Activated naive CD8-positive, alpha-beta T cell treated with anti-CD3 and anti-CD28 coated beads for 36 hours (primary cell): ENCODE measurements at regions not wholly inside any gene's neighbourhood (a gene's known extent, or its start where the extent isn't known, plus 50 kb on each side); places are given as distances from the start of the nearest gene placed in this dataset.

Source experiments
- DNase-seq: peaks from one replicate; pipeline ENCODE4 v3.0.0; 2021
- H3K27ac Mint-ChIP-seq: one replicate; pipeline ENCODE4 v1.8.0; 2022; ENCODE audit warnings: mild to moderate bottlenecking, moderate library complexity, mixed read lengths
- H3K27me3 Mint-ChIP-seq: one replicate; pipeline ENCODE4 v1.8.0; 2022; ENCODE audit warnings: mild to moderate bottlenecking, mixed read lengths
- H3K36me3 Mint-ChIP-seq: one replicate; pipeline ENCODE4 v1.8.0; 2021; ENCODE audit warnings: mild to moderate bottlenecking, mixed read lengths
- H3K4me1 Mint-ChIP-seq: one replicate; pipeline ENCODE4 v1.8.0; 2021; ENCODE audit warnings: mixed read lengths
- H3K4me3 Mint-ChIP-seq: one replicate; pipeline ENCODE4 v1.8.0; 2022; ENCODE audit warnings: mild to moderate bottlenecking, moderate library complexity, mixed read lengths
- H3K9me3 Mint-ChIP-seq: one replicate; pipeline ENCODE4 v1.8.0; 2022; ENCODE audit warnings: mixed read lengths

- Mint-ChIP-seq H3K9me3 (no peaks in the 10 kb centered on the region), H3K27ac (no peak overlapping the region), H3K4me3 (no peak overlapping the region), H3K27me3 (no peaks in the 10 kb centered on the region), H3K4me1 (no peaks in the 10 kb centered on the region), H3K36me3 (no peaks in the 10 kb centered on the region)
- DNase-seq, result no peak
These were observed 398.9 kb downstream of the FBXO15 start for GRCh38 chr18:73748731-73749130.

DNA sequence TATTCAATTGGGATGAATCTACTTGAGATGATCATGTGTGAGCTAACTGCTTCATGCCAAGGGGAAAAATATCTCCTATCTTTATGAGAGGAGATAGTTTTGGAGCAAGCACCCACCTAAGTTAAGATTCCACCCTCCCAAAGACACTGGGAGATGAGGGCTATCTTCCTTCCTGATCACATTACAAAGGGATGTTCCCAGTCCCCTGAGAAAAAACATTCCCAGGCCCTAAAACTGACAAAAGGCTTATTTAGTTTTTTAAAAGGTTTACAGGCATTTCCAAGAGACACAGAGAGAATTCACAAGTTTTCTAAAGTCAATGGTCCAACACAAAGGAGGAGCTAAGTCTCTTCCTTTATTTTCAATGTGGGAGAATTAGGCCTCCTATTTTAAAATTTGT lies 401.5 kb downstream of the FBXO15 start:
- H3K4me3 Mint-ChIP-seq, result no peak overlapping the region
- no peaks in the 10 kb centered on the region for H3K9me3 Mint-ChIP-seq
- no peaks in the 10 kb centered on the region for H3K36me3 Mint-ChIP-seq
- no peak for DNase-seq
- no peaks in the 10 kb centered on the region for H3K4me1 Mint-ChIP-seq
- no peaks in the 10 kb centered on the region for H3K27me3 Mint-ChIP-seq
- H3K27ac Mint-ChIP-seq, result no peak overlapping the region

- no peak overlapping the region for H3K4me3 Mint-ChIP-seq
- no peaks in the 10 kb centered on the region for H3K9me3 Mint-ChIP-seq
These were observed 404.7 kb downstream of the FBXO15 start for GRCh38 chr18:73742957-73743356.

GRCh38 chr18:73741946-73742345 lies 405.7 kb downstream of the FBXO15 start:
- no peaks in the 10 kb centered on the region for H3K27me3 Mint-ChIP-seq
- DNase-seq, result no peak
- no peaks in the 10 kb centered on the region for H3K9me3 Mint-ChIP-seq
- H3K4me1 Mint-ChIP-seq, result no peaks in the 10 kb centered on the region
- H3K27ac Mint-ChIP-seq, result no peak overlapping the region
- no peaks in the 10 kb centered on the region for H3K36me3 Mint-ChIP-seq
- H3K4me3 Mint-ChIP-seq, result no peak overlapping the region

More at GRCh38 chr18:73742957-73743356, 404.7 kb downstream of the FBXO15 start:
- Mint-ChIP-seq H3K27me3 (no peaks in the 10 kb centered on the region), H3K36me3 (no peaks in the 10 kb centered on the region), H3K4me1 (no peaks in the 10 kb centered on the region), H3K27ac (no peak overlapping the region)
- no peak for DNase-seq

GRCh38 chr18:73739098-73739497 lies 408.5 kb downstream of the FBXO15 start:
- no peak for DNase-seq
- H3K4me3 Mint-ChIP-seq, result no peak overlapping the region
- H3K27me3 Mint-ChIP-seq, result no peaks in the 10 kb centered on the region
- no peaks in the 10 kb centered on the region for H3K36me3 Mint-ChIP-seq
- no peaks in the 10 kb centered on the region for H3K9me3 Mint-ChIP-seq
- no peak overlapping the region for H3K27ac Mint-ChIP-seq
- no peaks in the 10 kb centered on the region for H3K4me1 Mint-ChIP-seq

GRCh38 chr18:73737990-73738389 lies 409.6 kb downstream of the FBXO15 start:
- Mint-ChIP-seq H3K4me3 (no peak overlapping the region), H3K27ac (no peak overlapping the region), H3K4me1 (no peaks in the 10 kb centered on the region), H3K36me3 (no peaks in the 10 kb centered on the region), H3K27me3 (no peaks in the 10 kb centered on the region), H3K9me3 (no peaks in the 10 kb centered on the region)
- DNase-seq, result no peak

DNA sequence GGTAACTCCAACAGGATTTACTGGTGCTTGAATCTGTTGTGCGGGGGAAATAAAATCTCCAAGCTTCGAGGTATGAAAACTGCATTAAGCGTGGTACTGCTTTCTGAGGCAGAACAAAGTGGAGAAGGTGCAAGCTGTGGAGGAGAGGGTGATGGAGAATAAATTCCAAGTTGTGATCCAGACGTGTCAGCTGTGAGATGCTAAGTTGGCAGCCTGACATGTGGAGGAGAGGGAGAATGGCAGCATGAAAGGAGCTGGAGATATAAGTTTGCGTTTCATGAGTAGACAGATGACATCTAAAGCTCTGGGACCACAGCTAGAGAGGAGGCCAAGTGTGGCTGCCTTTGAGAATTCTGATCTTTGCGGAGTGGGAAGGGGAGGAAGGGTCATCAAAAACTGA lies 411.8 kb downstream of the FBXO15 start:
- H3K4me1 Mint-ChIP-seq, result no peaks in the 10 kb centered on the region
- H3K4me3 Mint-ChIP-seq, result no peak overlapping the region
- no peak overlapping the region for H3K27ac Mint-ChIP-seq
- H3K36me3 Mint-ChIP-seq, result no peaks in the 10 kb centered on the region
- H3K27me3 Mint-ChIP-seq, result no peaks in the 10 kb centered on the region
- H3K9me3 Mint-ChIP-seq, result no peaks in the 10 kb centered on the region
- DNase-seq, result no peak

GRCh38 chr18:73733806-73734314 lies 413.8 kb downstream of the FBXO15 start:
- H3K27me3 Mint-ChIP-seq, result peaks cover 6% of the 10 kb centered on the region
- H3K36me3 Mint-ChIP-seq, result peaks cover 2% of the 10 kb centered on the region

GRCh38 chr18:73733376-73733775 lies 414.3 kb downstream of the FBXO15 start:
- Mint-ChIP-seq H3K36me3 (peaks cover 2% of the 10 kb centered on the region), H3K27me3 (peaks cover 6% of the 10 kb centered on the region), H3K9me3 (peaks cover 4% of the 10 kb centered on the region)

More at GRCh38 chr18:73733806-73734314, 413.8 kb downstream of the FBXO15 start:
- H3K27ac Mint-ChIP-seq, result no peak overlapping the region
- no peak overlapping the region for H3K4me3 Mint-ChIP-seq
- peaks cover 4% of the 10 kb centered on the region for H3K9me3 Mint-ChIP-seq
- no peak for DNase-seq
- no peaks in the 10 kb centered on the region for H3K4me1 Mint-ChIP-seq

DNA sequence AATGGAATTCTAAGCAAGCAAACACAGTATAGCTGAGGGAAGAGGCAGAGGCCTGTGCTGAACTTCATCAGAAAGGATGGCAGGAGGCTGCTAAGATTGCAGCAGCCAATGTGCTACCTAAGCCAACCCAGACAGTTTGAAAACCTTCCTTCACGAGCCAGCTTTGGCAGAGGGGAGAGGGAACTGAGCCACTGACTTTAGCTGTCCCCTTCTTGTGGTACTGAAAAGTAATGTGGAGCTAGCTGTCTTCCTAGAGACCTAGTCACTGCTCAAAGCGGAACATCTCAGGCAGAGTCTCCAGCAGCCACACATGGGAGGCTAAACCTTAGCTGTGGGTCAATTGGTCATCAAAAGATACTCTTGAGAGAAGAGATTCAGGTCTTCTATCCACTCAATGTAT lies 419.0 kb downstream of the FBXO15 start:
- H3K27ac Mint-ChIP-seq, result no peak overlapping the region
- H3K9me3 Mint-ChIP-seq, result peaks cover 4% of the 10 kb centered on the region
- H3K27me3 Mint-ChIP-seq, result peaks cover 6% of the 10 kb centered on the region
- DNase-seq, result no peak
- no peaks in the 10 kb centered on the region for H3K4me1 Mint-ChIP-seq
- peaks cover 2% of the 10 kb centered on the region for H3K36me3 Mint-ChIP-seq
- no peak overlapping the region for H3K4me3 Mint-ChIP-seq

More at GRCh38 chr18:73733376-73733775, 414.3 kb downstream of the FBXO15 start:
- DNase-seq, result no peak
- H3K27ac Mint-ChIP-seq, result no peak overlapping the region
- no peaks in the 10 kb centered on the region for H3K4me1 Mint-ChIP-seq
- no peak overlapping the region for H3K4me3 Mint-ChIP-seq

GRCh38 chr18:73724958-73725357 lies 422.7 kb downstream of the FBXO15 start:
- DNase-seq, result no peak
- no peaks in the 10 kb centered on the region for H3K9me3 Mint-ChIP-seq
- no peaks in the 10 kb centered on the region for H3K4me1 Mint-ChIP-seq
- H3K27me3 Mint-ChIP-seq, result peaks cover 2% of the 10 kb centered on the region
- H3K4me3 Mint-ChIP-seq, result no peak overlapping the region
- peaks cover under 1% of the 10 kb centered on the region for H3K36me3 Mint-ChIP-seq
- no peak overlapping the region for H3K27ac Mint-ChIP-seq

GRCh38 chr18:73719611-73720010 lies 428.0 kb downstream of the FBXO15 start:
- no peaks in the 10 kb centered on the region for H3K4me1 Mint-ChIP-seq
- no peaks in the 10 kb centered on the region for H3K9me3 Mint-ChIP-seq
- no peak overlapping the region for H3K4me3 Mint-ChIP-seq
- H3K27ac Mint-ChIP-seq, result no peak overlapping the region
- no peak for DNase-seq
- H3K27me3 Mint-ChIP-seq, result no peaks in the 10 kb centered on the region
- H3K36me3 Mint-ChIP-seq, result no peaks in the 10 kb centered on the region

- H3K9me3 Mint-ChIP-seq, result no peaks in the 10 kb centered on the region
- no peaks in the 10 kb centered on the region for H3K4me1 Mint-ChIP-seq
- H3K27ac Mint-ChIP-seq, result no peak overlapping the region
- no peak overlapping the region for H3K4me3 Mint-ChIP-seq
- H3K36me3 Mint-ChIP-seq, result no peaks in the 10 kb centered on the region
- no peaks in the 10 kb centered on the region for H3K27me3 Mint-ChIP-seq
- DNase-seq, result no peak
These were observed 430.1 kb downstream of the FBXO15 start for GRCh38 chr18:73717570-73717969.

DNA sequence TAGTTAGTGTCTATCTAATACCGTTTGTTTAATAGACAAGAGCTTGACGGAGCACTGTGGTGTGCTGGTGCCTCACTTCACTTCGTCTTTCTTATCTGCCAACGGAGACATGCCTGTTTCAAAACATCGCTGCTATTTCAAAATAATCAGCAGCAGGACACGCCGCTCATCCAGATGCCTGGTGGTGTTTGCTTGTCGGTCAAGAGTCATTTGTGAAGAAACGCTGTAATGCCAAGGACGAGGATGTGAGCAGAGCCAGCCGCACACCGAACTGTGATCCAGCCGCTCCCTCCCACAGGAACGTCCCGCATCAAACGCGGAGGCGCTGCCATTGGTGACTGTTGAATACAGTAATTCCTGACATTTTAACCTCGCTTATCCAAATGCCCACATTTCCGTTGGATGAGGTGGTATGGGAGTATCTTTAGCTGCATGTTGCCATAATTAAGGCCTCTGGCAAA lies 432.4 kb downstream of the FBXO15 start:
- Mint-ChIP-seq H3K36me3 (no peaks in the 10 kb centered on the region), H3K27me3 (no peaks in the 10 kb centered on the region), H3K4me1 (no peaks in the 10 kb centered on the region), H3K4me3 (no peak overlapping the region), H3K9me3 (no peaks in the 10 kb centered on the region), H3K27ac (no peak overlapping the region)
- no peak for DNase-seq

DNA sequence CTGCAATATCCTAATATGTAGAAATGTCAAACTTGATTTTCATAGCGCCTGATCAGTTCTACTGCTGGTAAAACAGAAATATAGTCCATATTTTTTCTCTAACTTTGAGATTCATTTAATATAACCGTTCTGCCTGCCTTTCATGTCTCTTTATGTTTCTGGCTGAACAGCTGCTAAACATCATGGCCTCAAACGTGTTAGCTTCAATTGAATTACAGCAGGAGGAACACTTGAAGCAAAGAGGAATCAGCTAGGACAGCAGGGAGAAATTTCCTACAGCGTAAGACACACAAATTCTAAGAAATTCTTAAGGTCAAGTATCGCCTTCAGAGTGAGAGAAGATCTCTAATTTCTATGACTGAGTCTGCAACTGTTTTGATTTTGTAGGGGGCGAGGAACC lies 433.2 kb downstream of the FBXO15 start:
- Mint-ChIP-seq H3K4me1 (no peaks in the 10 kb centered on the region), H3K27me3 (no peaks in the 10 kb centered on the region), H3K36me3 (no peaks in the 10 kb centered on the region), H3K4me3 (no peak overlapping the region), H3K9me3 (no peaks in the 10 kb centered on the region), H3K27ac (no peak overlapping the region)
- no peak for DNase-seq

GRCh38 chr18:73711256-73711655 lies 436.4 kb downstream of the FBXO15 start:
- no peak for DNase-seq
- Mint-ChIP-seq H3K36me3 (no peaks in the 10 kb centered on the region), H3K4me1 (no peaks in the 10 kb centered on the region), H3K27ac (no peak overlapping the region), H3K4me3 (no peak overlapping the region), H3K9me3 (no peaks in the 10 kb centered on the region), H3K27me3 (no peaks in the 10 kb centered on the region)
